Ecto neural progenitor cell (in vitro differentiated cells): ENCODE measurements at regions not wholly inside any gene's neighbourhood (a gene's known extent, or its start where the extent isn't known, plus 50 kb on each side); places are given as distances from the start of the nearest gene placed in this dataset.
"Not testable (repeated sequence)": the region's sequence is repeated elsewhere in the genome, so short reads cannot be mapped to it uniquely, and the experiment has no call there.

Experiments used
- DNase-seq: peaks from one replicate; pipeline ENCODE4 v3.0.0-alpha.2; 2018; ENCODE audit warnings: low spot score

- DNase-seq: no peak
These were observed 157.9 kb downstream of the ZNF664 start for GRCh38 chr12:124130691-124131591.

GRCh38 chr12:124131659-124132058 lies 158.6 kb downstream of the ZNF664 start:
- DNase-seq: no peak

DNA sequence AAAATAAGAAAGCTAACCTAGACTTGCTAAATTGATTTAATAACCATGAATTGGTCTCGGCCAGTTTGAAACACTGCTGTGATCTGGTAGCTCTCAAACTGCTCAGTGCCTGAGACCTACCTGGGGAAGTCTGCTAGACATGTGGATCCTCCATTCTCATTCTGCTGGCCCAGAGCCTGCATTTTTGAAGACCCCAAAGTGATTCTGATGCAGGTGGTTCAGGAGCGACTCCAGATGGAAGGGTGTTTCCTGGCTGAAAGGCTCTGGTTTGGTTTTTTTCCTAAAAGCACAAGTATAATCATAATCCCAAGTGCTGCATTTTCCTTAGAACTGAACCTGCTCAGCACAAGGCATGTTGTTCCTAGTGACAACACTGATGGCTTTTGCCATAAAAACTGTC lies 159.5 kb downstream of the ZNF664 start:
- no peak for DNase-seq

DNA sequence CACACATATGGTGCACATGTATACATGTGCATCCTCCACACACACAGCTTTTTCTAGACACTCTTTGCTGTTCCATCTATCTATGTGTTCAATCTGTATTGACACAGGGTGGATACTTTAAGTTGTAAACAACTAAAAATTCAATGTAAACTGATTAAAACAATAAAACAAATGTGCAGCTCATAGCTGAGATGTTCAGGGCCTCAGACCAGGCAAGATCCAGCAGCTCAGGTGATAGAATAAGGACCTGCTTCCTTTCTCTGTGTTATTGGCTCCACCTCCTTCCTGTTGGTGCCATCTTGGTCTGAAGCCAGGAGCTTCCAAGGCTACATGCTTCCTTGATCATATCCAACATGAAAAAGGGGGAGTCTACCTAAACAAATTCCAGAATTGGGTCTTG lies 158.1 kb upstream of the RFLNA start:
- no peak for DNase-seq

DNA sequence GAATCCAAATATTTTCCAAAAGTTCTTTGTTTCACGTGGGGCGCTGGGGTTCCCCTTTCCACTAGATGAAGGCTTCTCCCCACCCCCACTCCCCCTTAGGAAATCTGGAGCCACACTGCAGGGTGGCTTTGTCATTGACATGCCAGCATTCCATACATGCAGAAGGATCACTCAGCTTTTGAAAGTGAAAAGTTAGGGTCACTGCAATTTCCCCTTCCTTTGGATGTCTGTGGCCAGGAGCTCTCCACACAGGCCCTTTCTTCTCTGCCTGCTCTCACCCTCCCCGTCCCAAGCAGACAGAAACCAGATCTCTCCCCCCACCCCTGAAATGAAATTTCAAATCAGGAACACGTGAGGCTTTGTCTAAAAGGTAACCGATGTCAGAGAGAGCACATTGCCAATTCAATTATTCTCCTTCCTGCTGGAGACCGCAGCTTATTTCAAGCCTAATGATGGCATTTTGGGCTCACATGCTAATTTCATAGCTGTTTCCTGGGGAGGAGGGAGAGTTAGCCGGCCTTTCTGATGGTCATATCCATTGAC lies 153.9 kb upstream of the RFLNA start:
- DNase-seq: no peak

GRCh38 chr12:124141611-124142010 lies 153.3 kb upstream of the RFLNA start:
- not testable (repeated sequence) for DNase-seq

- no peak for DNase-seq
These were observed 152.4 kb upstream of the RFLNA start for GRCh38 chr12:124142395-124143035.

GRCh38 chr12:124143726-124144125 lies 151.2 kb upstream of the RFLNA start:
- DNase-seq: no peak

GRCh38 chr12:124144531-124145194 lies 150.2 kb upstream of the RFLNA start:
- no peak for DNase-seq

GRCh38 chr12:124147027-124147426 lies 147.9 kb upstream of the RFLNA start:
- DNase-seq: no peak

- DNase-seq: no peak
These were observed 147.3 kb upstream of the RFLNA start for GRCh38 chr12:124147575-124147974.

DNA sequence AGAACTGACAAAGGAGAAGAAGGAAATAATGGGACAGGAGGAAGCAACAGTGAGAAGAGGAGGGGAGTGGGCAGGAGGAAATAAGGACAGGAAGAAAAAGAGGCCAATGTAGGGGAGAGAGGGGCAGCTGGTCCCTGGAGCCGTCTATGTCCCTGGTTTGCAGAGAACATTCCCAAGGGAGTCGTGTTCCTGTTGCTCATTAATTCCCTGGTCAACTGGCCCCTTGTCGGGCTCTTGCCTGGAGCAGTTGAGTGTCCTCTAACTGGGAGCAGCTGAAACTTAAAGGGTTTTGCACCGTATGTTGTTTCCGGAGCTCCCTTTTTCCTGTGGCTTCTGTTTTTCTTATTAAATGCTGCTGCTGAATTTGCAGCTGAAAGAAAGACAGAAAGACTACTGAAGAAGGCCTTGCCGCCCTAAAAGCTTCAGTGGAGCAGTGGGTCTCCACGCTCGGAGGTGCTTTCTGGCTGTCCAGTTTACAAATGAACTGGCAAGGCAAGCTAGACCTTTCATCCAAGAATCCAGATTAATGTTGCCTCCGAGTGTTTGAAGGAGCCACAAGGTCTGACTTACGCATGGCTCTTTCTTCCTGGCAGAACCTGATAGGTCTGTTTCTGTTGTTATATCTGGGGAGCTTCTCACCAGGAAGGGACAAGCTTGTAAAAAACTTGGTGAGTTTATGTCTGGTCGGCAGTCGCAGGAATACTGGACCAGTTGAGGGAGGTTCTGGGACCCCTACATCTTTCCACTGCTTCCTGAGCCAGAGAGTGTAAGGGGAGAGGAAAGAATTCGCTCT lies 146.2 kb upstream of the RFLNA start:
- DNase-seq: no peak

GRCh38 chr12:124149287-124149686 lies 145.6 kb upstream of the RFLNA start:
- DNase-seq: no peak

DNA sequence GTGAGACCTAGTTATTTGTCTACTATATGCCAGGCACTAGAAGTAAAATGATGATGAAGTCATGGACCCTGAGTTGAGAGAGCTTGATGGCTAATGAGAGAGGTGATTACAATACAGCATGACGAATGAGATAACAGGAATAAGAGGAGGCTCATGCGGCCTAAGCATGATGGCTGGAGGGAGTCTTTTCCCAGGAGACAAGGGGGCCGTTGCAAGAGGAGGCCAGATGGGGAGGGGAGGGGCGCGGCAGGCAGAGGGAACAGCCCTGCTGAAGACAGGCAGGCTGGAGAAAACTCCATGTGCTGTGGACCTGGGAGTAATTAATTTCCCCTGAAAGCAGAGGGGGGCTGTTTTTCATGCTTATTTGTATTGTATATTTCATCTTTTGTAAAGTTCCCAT lies 144.7 kb upstream of the RFLNA start:
- DNase-seq: no peak

- no peak for DNase-seq
These were observed 143.3 kb upstream of the RFLNA start for GRCh38 chr12:124151583-124151982.

DNA sequence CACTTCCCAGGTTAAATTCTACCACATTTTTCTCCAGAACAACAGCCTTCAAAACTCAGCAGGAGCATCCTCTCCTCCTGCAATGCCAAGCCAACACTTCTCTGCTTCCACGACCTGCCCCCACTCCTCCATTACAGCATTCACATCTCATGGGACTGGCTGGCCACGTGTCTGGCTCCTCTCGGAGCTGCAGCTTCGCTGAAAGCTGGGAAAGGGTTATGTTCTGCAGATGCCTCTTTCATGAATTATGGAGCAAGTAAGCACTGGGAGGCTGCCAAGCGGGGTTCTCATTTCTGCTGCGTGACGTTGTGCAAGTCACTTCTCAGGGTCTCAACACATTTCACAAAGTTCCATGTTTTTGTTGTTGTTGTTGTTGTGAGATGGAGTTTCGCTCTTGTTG lies 142.2 kb upstream of the RFLNA start:
- no peak for DNase-seq

DNA sequence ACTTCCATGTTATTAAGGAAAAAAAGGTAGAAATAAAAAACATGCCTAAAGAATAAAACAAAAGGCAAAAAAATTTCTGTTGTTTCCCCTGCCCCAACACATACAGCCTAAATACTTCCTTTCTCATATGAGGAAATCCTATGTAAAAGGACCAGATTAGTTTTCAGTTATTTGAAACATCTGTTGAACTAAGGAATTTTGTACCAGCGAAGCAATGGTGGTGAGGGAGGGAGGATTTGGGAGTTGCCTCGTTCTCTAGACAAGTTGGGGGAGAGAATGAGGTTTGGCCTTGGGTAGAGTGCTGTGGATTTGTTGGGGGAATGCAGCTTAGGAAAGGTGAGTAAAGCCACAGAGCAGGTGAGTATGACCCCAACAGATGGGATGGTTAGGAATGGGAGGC lies 141.5 kb upstream of the RFLNA start:
- no peak for DNase-seq

DNA sequence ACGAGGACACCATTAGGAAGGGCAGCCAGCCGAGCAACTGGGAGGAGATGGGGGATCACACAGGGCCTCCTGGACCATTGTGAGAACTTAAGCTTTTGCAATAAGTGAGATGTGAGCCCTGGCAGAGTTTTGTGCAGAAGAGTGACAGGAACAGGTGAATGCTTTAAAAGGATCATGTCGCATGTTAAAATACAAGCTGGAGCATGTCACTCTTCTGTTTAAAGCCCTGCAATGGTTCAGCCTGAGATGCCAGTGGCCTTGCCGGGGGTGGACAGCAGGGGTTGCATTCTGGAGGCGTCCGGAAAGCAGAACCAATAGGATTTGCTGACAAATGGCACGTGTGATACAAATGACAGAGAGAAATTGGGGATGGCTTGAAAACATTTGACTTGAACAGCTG lies 137.5 kb upstream of the RFLNA start:
- DNase-seq: no peak

GRCh38 chr12:124159655-124160054 lies 135.2 kb upstream of the RFLNA start:
- DNase-seq: no peak

DNA sequence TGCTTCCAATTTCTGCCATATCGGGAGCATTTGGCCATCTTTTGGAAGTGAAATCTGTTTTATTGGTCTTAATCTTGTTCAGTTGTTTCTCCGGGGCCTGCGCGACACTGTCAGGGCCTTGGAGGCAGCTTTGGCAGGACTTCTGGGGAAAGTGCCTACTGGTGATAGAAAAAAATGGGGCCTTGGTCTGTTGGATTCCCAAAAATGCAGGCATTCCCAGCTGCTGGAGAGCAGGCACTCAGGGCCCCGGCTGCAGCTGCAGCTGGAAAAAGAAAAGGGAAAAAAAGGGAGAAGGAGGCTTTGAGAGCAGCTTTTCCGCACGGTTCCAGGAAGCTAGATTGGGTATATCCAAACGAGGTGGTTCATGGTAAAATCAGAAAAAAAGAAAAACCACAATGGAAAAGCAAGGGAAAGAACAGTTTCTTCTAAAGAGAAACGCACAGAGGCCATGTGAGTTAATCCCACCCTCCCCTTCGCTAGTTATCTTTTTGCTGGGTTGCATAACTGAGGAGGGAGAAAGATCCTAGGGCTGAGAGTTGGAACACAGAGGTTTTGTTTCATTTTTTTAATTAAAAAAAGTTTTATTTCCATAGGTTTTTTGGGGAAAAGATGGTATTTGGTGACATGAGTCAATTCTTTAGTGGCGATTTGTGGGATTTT lies 134.7 kb upstream of the RFLNA start:
- no peak for DNase-seq

DNA sequence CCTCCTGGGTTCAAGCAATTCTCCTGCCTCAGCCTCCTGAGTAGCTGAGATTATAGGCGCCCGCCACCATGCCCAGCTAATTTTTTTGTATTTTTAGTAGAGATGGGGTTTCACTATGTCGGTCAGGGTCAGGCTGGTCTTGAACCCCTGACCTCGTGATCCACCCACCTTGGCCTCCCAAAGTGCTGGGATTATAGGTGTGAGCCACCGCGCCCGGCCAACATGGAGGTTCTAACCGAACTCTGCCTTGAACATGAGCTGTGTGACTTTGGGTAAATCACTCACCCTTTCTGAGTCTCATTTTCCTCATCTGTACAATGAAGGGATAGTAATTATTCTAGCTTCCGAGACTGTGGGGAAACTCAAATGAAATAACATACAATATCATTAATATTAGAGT lies 133.5 kb upstream of the RFLNA start:
- not testable (repeated sequence) for DNase-seq
